ENCODE measurements at regions not wholly inside any gene's neighbourhood (a gene's known extent, or its start where the extent isn't known, plus 50 kb on each side); places are given as distances from the start of the nearest gene placed in this dataset.
"Not testable (repeated sequence)": the region's sequence is repeated elsewhere in the genome, so short reads cannot be mapped to it uniquely, and the experiment has no call there.

DNA sequence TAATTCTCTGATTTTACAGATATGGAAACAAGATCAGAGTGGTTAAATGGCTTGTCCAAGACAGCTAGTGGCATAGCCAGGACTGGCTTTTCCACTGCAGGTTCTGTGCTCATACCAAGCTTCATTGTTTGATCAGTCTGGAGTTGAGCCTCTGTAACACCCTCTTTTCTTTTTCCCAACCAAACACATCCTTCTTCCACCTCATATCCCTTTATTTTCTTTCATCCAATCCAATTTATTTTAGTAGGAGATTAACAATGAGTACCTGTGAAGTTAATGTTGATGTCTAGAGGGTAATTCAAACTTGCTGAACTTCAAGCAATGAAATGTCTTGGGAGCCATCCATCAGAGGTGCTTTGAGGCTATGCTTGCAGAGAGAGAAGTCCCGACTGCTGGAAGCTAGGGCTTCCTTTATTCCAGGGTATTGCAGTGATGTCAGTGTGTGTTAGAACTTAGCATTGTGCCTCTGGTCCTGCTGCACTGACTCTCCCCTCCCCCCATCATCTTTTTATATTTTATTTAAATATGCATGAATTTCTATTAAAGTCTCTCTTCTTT lies 452.1 kb upstream of the PDE3A start:
- Histone ChIP-seq H3K27ac (ENCODE audit: low read depth, low read length) (no peak overlapping the region), H3K27me3 (ENCODE audit: insufficient read depth, low read length) (no peaks in the 10 kb centered on the region), H3K4me1 (ENCODE audit: insufficient read depth, low read length) (peaks cover 32% of the 10 kb centered on the region), H3K36me3 (ENCODE audit: insufficient read depth, low read length) (no peaks in the 10 kb centered on the region), H3K9me3 (ENCODE audit: insufficient read depth, low read depth, low read length) (no peaks in the 10 kb centered on the region), H3K4me3 (ENCODE audit: low read length) (no peak overlapping the region), H3K9ac (ENCODE audit: low read depth, low read length) (no peak overlapping the region)
- WGBS, result 88% methylated on average over 1 of the region's 1 CpG

- 91% methylated on average over 3 of the region's 3 CpGs for WGBS
- no peak overlapping the region for H3K27ac ChIP-seq (ENCODE audit: low read depth, low read length)
- H3K9me3 ChIP-seq (ENCODE audit: insufficient read depth, low read depth, low read length), result no peaks in the 10 kb centered on the region
- H3K4me3 ChIP-seq (ENCODE audit: low read length), result no peak overlapping the region
- peaks cover 32% of the 10 kb centered on the region for H3K4me1 ChIP-seq (ENCODE audit: insufficient read depth, low read length)
- no peaks in the 10 kb centered on the region for H3K27me3 ChIP-seq (ENCODE audit: insufficient read depth, low read length)
- H3K36me3 ChIP-seq (ENCODE audit: insufficient read depth, low read length), result no peaks in the 10 kb centered on the region
- H3K9ac ChIP-seq (ENCODE audit: low read depth, low read length), result no peak overlapping the region
Observed at GRCh38 chr12:19916974-19917373, 451.4 kb upstream of the PDE3A start.

GRCh38 chr12:19921716-19922115 lies 446.6 kb upstream of the PDE3A start:
- H3K36me3 ChIP-seq (ENCODE audit: insufficient read depth, low read length); H3K27ac ChIP-seq (ENCODE audit: low read depth, low read length); H3K27me3 ChIP-seq (ENCODE audit: insufficient read depth, low read length); H3K4me1 ChIP-seq (ENCODE audit: insufficient read depth, low read length); H3K9me3 ChIP-seq (ENCODE audit: insufficient read depth, low read depth, low read length); H3K4me3 ChIP-seq (ENCODE audit: low read length); H3K9ac ChIP-seq (ENCODE audit: low read depth, low read length): not testable (repeated sequence)
- 90% methylated on average over 2 of the region's 2 CpGs for WGBS

DNA sequence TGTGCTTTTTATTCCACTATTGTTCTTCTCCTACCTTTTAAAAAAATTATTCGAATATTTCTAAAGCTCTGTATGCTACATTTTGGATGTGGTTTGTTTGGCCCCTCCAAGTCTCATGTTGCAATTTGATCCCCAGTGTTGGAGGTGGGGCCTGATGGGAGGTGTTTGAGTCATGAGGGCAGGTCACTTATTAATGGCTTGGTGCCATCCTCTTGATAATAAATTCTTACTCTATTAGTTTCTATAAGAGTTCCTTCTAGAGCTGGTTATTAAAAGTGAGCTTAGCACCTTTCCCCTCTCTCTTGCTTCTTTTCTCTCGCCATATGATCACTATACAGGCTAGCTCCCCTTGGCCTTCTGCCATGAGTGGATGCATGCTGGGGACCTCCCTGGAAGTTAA lies 445.6 kb upstream of the PDE3A start:
- no peak overlapping the region for H3K9ac ChIP-seq (ENCODE audit: low read depth, low read length)

DNA sequence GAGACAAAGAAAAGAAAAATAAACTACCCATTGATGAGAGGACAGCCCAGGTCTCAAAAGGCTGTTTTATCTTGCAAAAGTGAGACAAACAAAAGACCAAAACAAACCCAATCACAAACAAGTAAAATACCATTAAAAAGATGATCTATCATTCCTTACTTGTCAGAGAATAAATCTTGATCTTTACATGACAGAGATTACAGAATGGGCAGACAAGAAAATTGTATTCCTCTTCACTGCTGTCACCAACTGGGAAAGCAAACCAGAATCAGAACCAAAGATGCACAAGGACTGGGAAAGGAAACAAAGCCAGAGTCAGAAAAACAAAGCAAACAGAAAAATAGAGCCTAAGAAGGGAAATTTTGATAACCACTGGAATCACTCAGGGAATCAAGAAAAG lies 444.0 kb upstream of the PDE3A start:
- no peak overlapping the region for H3K4me3 ChIP-seq (ENCODE audit: low read length)
- no peaks in the 10 kb centered on the region for H3K36me3 ChIP-seq (ENCODE audit: insufficient read depth, low read length)
- no peak overlapping the region for H3K9ac ChIP-seq (ENCODE audit: low read depth, low read length)
- H3K27me3 ChIP-seq (ENCODE audit: insufficient read depth, low read length), result no peaks in the 10 kb centered on the region
- 0 out of 2 replicates have a peak, but pooled peaks cover 7% of the 10 kb centered on the region for H3K4me1 ChIP-seq (ENCODE audit: insufficient read depth, low read length)
- no peaks in the 10 kb centered on the region for H3K9me3 ChIP-seq (ENCODE audit: insufficient read depth, low read depth, low read length)
- H3K27ac ChIP-seq (ENCODE audit: low read depth, low read length), result no peak overlapping the region

More for the DNA sequence above, 445.6 kb upstream of the PDE3A start:
- Histone ChIP-seq H3K4me1 (ENCODE audit: insufficient read depth, low read length) (0 out of 2 replicates have a peak, but pooled peaks cover 7% of the 10 kb centered on the region), H3K4me3 (ENCODE audit: low read length) (no peak overlapping the region), H3K36me3 (ENCODE audit: insufficient read depth, low read length) (no peaks in the 10 kb centered on the region), H3K9me3 (ENCODE audit: insufficient read depth, low read depth, low read length) (no peaks in the 10 kb centered on the region), H3K27ac (ENCODE audit: low read depth, low read length) (no peak overlapping the region), H3K27me3 (ENCODE audit: insufficient read depth, low read length) (no peaks in the 10 kb centered on the region)
- 92% methylated on average over 2 of the region's 2 CpGs for WGBS

- no peak overlapping the region for H3K9ac ChIP-seq (ENCODE audit: low read depth, low read length)
- 94% methylated on average over 2 of the region's 2 CpGs for WGBS
- no peak overlapping the region for H3K27ac ChIP-seq (ENCODE audit: low read depth, low read length)
- no peaks in the 10 kb centered on the region for H3K27me3 ChIP-seq (ENCODE audit: insufficient read depth, low read length)
- no peaks in the 10 kb centered on the region for H3K9me3 ChIP-seq (ENCODE audit: insufficient read depth, low read depth, low read length)
- H3K36me3 ChIP-seq (ENCODE audit: insufficient read depth, low read length), result no peaks in the 10 kb centered on the region
- H3K4me3 ChIP-seq (ENCODE audit: low read length), result no peak overlapping the region
- H3K4me1 ChIP-seq (ENCODE audit: insufficient read depth, low read length), result 0 out of 2 replicates have a peak, but pooled peaks cover 7% of the 10 kb centered on the region
Observed at GRCh38 chr12:19925841-19926240, 442.5 kb upstream of the PDE3A start.

- WGBS, result 100% methylated on average over 1 of the region's 1 CpG
Observed at GRCh38 chr12:19926266-19926665, 442.1 kb upstream of the PDE3A start.

GRCh38 chr12:19927661-19928060 lies 440.7 kb upstream of the PDE3A start:
- Histone ChIP-seq H3K9me3 (ENCODE audit: insufficient read depth, low read depth, low read length) (no peaks in the 10 kb centered on the region), H3K9ac (ENCODE audit: low read depth, low read length) (no peak overlapping the region), H3K27me3 (ENCODE audit: insufficient read depth, low read length) (no peaks in the 10 kb centered on the region), H3K36me3 (ENCODE audit: insufficient read depth, low read length) (no peaks in the 10 kb centered on the region), H3K4me3 (ENCODE audit: low read length) (no peak overlapping the region), H3K27ac (ENCODE audit: low read depth, low read length) (no peak overlapping the region), H3K4me1 (ENCODE audit: insufficient read depth, low read length) (0 out of 2 replicates have a peak, but pooled peaks cover 7% of the 10 kb centered on the region)
- WGBS, result 97% methylated on average over 2 of the region's 2 CpGs

More at GRCh38 chr12:19926266-19926665, 442.1 kb upstream of the PDE3A start:
- H3K4me1 ChIP-seq (ENCODE audit: insufficient read depth, low read length), result 0 out of 2 replicates have a peak, but pooled peaks cover 7% of the 10 kb centered on the region
- no peaks in the 10 kb centered on the region for H3K36me3 ChIP-seq (ENCODE audit: insufficient read depth, low read length)
- H3K27ac ChIP-seq (ENCODE audit: low read depth, low read length), result no peak overlapping the region
- H3K9ac ChIP-seq (ENCODE audit: low read depth, low read length), result no peak overlapping the region
- H3K9me3 ChIP-seq (ENCODE audit: insufficient read depth, low read depth, low read length), result no peaks in the 10 kb centered on the region
- no peak overlapping the region for H3K4me3 ChIP-seq (ENCODE audit: low read length)
- H3K27me3 ChIP-seq (ENCODE audit: insufficient read depth, low read length), result no peaks in the 10 kb centered on the region

DNA sequence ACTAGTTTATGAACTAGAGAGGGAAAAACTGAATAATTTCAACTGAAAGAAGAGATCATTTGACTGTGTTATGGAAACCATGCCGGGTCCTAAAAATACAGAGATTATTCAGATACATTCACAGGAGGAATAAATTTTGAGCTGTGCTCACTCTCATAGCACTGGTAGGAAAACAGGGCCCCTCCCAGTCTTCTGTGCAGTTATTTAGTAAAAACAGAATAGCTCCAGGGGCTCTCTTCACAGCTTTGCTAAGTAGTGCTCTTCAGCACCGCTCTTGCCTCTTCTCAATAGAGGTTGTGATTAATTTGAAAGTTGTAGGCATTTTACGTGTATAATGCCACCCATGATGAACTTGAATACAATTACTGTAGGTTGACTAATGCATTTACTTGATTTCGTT lies 435.9 kb upstream of the PDE3A start:
- 94% methylated on average over 3 of the region's 4 CpGs for WGBS
- Histone ChIP-seq H3K9me3 (ENCODE audit: insufficient read depth, low read depth, low read length) (no peaks in the 10 kb centered on the region), H3K36me3 (ENCODE audit: insufficient read depth, low read length) (no peaks in the 10 kb centered on the region), H3K4me1 (ENCODE audit: insufficient read depth, low read length) (no peaks in the 10 kb centered on the region), H3K4me3 (ENCODE audit: low read length) (no peak overlapping the region), H3K9ac (ENCODE audit: low read depth, low read length) (no peak overlapping the region), H3K27me3 (ENCODE audit: insufficient read depth, low read length) (no peaks in the 10 kb centered on the region), H3K27ac (ENCODE audit: low read depth, low read length) (no peak overlapping the region)

- no peaks in the 10 kb centered on the region for H3K9me3 ChIP-seq (ENCODE audit: insufficient read depth, low read depth, low read length)
- 97% methylated on average over 3 of the region's 3 CpGs for WGBS
Observed at GRCh38 chr12:19933924-19934323, 434.4 kb upstream of the PDE3A start.

GRCh38 chr12:19937161-19937560 lies 431.2 kb upstream of the PDE3A start:
- no peak overlapping the region for H3K4me3 ChIP-seq (ENCODE audit: low read length)
- no peaks in the 10 kb centered on the region for H3K27me3 ChIP-seq (ENCODE audit: insufficient read depth, low read length)
- no peaks in the 10 kb centered on the region for H3K9me3 ChIP-seq (ENCODE audit: insufficient read depth, low read depth, low read length)
- no peaks in the 10 kb centered on the region for H3K36me3 ChIP-seq (ENCODE audit: insufficient read depth, low read length)
- 95% methylated on average over 6 of the region's 6 CpGs for WGBS
- no peak overlapping the region for H3K9ac ChIP-seq (ENCODE audit: low read depth, low read length)
- H3K27ac ChIP-seq (ENCODE audit: low read depth, low read length), result no peak overlapping the region
- no peaks in the 10 kb centered on the region for H3K4me1 ChIP-seq (ENCODE audit: insufficient read depth, low read length)

More at GRCh38 chr12:19933924-19934323, 434.4 kb upstream of the PDE3A start:
- H3K9ac ChIP-seq (ENCODE audit: low read depth, low read length), result no peak overlapping the region
- no peaks in the 10 kb centered on the region for H3K27me3 ChIP-seq (ENCODE audit: insufficient read depth, low read length)
- H3K4me1 ChIP-seq (ENCODE audit: insufficient read depth, low read length), result no peaks in the 10 kb centered on the region
- H3K4me3 ChIP-seq (ENCODE audit: low read length), result no peak overlapping the region
- H3K36me3 ChIP-seq (ENCODE audit: insufficient read depth, low read length), result no peaks in the 10 kb centered on the region
- no peak overlapping the region for H3K27ac ChIP-seq (ENCODE audit: low read depth, low read length)

- Histone ChIP-seq H3K27ac (ENCODE audit: low read depth, low read length) (no peak overlapping the region), H3K9me3 (ENCODE audit: insufficient read depth, low read depth, low read length) (no peaks in the 10 kb centered on the region), H3K4me1 (ENCODE audit: insufficient read depth, low read length) (no peaks in the 10 kb centered on the region), H3K36me3 (ENCODE audit: insufficient read depth, low read length) (no peaks in the 10 kb centered on the region), H3K4me3 (ENCODE audit: low read length) (no peak overlapping the region), H3K27me3 (ENCODE audit: insufficient read depth, low read length) (no peaks in the 10 kb centered on the region), H3K9ac (ENCODE audit: low read depth, low read length) (no peak overlapping the region)
- 93% methylated on average over 2 of the region's 2 CpGs for WGBS
Observed at GRCh38 chr12:19938031-19938430, 430.3 kb upstream of the PDE3A start.

Data from HUES64 (cell line).